ENCODE measurements at regions not wholly inside any gene's neighbourhood (a gene's known extent, or its start where the extent isn't known, plus 50 kb on each side); places are given as distances from the start of the nearest gene placed in this dataset.

DNA sequence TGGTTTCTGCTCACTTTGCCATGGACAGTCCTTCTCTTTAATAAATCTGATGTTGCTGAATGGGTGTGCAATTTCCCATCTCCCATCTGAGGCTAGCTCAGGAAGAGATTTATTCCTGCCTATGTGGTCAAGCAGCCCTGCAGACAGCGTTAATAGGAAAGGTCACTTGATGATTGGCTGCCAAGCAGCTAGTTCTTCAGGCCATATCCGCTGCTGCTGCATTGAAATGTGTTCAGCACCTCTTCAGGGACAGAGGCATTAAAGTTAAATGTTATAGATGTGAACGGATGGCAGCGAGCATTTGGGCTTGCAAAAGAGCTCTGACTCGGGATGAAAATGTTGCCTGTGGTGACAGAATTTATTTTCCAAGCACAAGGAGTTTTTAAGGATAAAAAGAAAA is 474.2 kb downstream of the PIK3C3 start:
- TF ChIP-seq, protein P1, sequence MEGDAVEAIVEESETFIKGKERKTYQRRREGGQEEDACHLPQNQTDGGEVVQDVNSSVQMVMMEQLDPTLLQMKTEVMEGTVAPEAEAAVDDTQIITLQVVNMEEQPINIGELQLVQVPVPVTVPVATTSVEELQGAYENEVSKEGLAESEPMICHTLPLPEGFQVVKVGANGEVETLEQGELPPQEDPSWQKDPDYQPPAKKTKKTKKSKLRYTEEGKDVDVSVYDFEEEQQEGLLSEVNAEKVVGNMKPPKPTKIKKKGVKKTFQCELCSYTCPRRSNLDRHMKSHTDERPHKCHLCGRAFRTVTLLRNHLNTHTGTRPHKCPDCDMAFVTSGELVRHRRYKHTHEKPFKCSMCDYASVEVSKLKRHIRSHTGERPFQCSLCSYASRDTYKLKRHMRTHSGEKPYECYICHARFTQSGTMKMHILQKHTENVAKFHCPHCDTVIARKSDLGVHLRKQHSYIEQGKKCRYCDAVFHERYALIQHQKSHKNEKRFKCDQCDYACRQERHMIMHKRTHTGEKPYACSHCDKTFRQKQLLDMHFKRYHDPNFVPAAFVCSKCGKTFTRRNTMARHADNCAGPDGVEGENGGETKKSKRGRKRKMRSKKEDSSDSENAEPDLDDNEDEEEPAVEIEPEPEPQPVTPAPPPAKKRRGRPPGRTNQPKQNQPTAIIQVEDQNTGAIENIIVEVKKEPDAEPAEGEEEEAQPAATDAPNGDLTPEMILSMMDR (IDR thresholded peaks at IDR 0.05): no peak
- no peak for TF ChIP-seq POLR2A (IDR thresholded peaks at IDR 0.05)

Data from testis (tissue), 2 donors.